ENCODE measurements at regions not wholly inside any gene's neighbourhood (a gene's known extent, or its start where the extent isn't known, plus 50 kb on each side); places are given as distances from the start of the nearest gene placed in this dataset.

- DNase-seq (ENCODE audit: low spot score) (no peak), FAIRE-seq (no peak)
Observed at GRCh38 chr1:29707796-29708195, 471.5 kb downstream of the PTPRU start.

GRCh38 chr1:29706936-29707335 lies 470.6 kb downstream of the PTPRU start:
- no peak for DNase-seq (ENCODE audit: low spot score)
- no peak for FAIRE-seq

- no peak for DNase-seq (ENCODE audit: low spot score)
- no peak for FAIRE-seq
Observed at GRCh38 chr1:29704430-29704829, 468.1 kb downstream of the PTPRU start.

- peak; percentile 33 for DNase-seq (ENCODE audit: low spot score)
- no peak for FAIRE-seq
Observed at GRCh38 chr1:29703596-29704370, 467.5 kb downstream of the PTPRU start.

- no peak for FAIRE-seq
Observed at GRCh38 chr1:29700491-29700890, 464.2 kb downstream of the PTPRU start.

GRCh38 chr1:29698626-29699025 lies 462.3 kb downstream of the PTPRU start:
- FAIRE-seq (no peak), DNase-seq (ENCODE audit: low spot score) (no peak)

More at GRCh38 chr1:29700491-29700890, 464.2 kb downstream of the PTPRU start:
- no peak for DNase-seq (ENCODE audit: low spot score)

- no peak for FAIRE-seq
- peak; percentile 21 for DNase-seq (ENCODE audit: low spot score)
Observed at GRCh38 chr1:29698033-29698432, 461.7 kb downstream of the PTPRU start.

GRCh38 chr1:29697391-29697780 lies 461.1 kb downstream of the PTPRU start:
- FAIRE-seq (no peak), DNase-seq (ENCODE audit: low spot score) (no peak)

- FAIRE-seq (no peak), DNase-seq (ENCODE audit: low spot score) (no peak)
Observed at GRCh38 chr1:29696656-29697390, 460.5 kb downstream of the PTPRU start.

- DNase-seq (ENCODE audit: low spot score) = no peak
- no peak for FAIRE-seq
Observed at GRCh38 chr1:29695803-29696202, 459.5 kb downstream of the PTPRU start.

- FAIRE-seq (no peak), DNase-seq (ENCODE audit: low spot score) (no peak)
Observed at GRCh38 chr1:29695036-29695435, 458.7 kb downstream of the PTPRU start.

GRCh38 chr1:29691499-29691898 lies 455.2 kb downstream of the PTPRU start:
- FAIRE-seq = no peak
- no peak for DNase-seq (ENCODE audit: low spot score)

GRCh38 chr1:29690156-29690555 lies 453.8 kb downstream of the PTPRU start:
- DNase-seq (ENCODE audit: low spot score) = no peak

GRCh38 chr1:29689372-29690030 lies 453.2 kb downstream of the PTPRU start:
- FAIRE-seq (no peak), DNase-seq (ENCODE audit: low spot score) (no peak)

More at GRCh38 chr1:29690156-29690555, 453.8 kb downstream of the PTPRU start:
- no peak for FAIRE-seq

- no peak for FAIRE-seq
- peak; percentile 75 for DNase-seq (ENCODE audit: low spot score)
Observed at GRCh38 chr1:29688471-29689365, 452.4 kb downstream of the PTPRU start.

- no peak for DNase-seq (ENCODE audit: low spot score)
- FAIRE-seq = no peak
Observed at GRCh38 chr1:29687601-29688244, 451.4 kb downstream of the PTPRU start.

- FAIRE-seq (no peak), DNase-seq (ENCODE audit: low spot score) (no peak)
Observed at GRCh38 chr1:29687166-29687565, 450.8 kb downstream of the PTPRU start.

GRCh38 chr1:29686012-29686930 lies 449.9 kb downstream of the PTPRU start:
- FAIRE-seq = no peak
- no peak for DNase-seq (ENCODE audit: low spot score)

GRCh38 chr1:29685387-29685786 lies 449.1 kb downstream of the PTPRU start:
- DNase-seq (ENCODE audit: low spot score) (no peak), FAIRE-seq (no peak)

- FAIRE-seq (no peak), DNase-seq (ENCODE audit: low spot score) (no peak)
Observed at GRCh38 chr1:29684141-29684540, 447.8 kb downstream of the PTPRU start.

All from RCC 7860 (cell line).